Mesendoderm (in vitro differentiated cells): ENCODE measurements at regions not wholly inside any gene's neighbourhood (a gene's known extent, or its start where the extent isn't known, plus 50 kb on each side); places are given as distances from the start of the nearest gene placed in this dataset.

Experiments
- DNase-seq: peaks from one replicate; pipeline ENCODE4 v3.0.0; 2013
- H2AK5ac ChIP-seq: 2 replicates; pipeline ENCODE4 v1.6.1; 2013; ENCODE audit warnings: low read length, inconsistent platforms
- H2BK120ac ChIP-seq: 2 replicates; pipeline ENCODE4 v1.6.1; 2013; ENCODE audit warnings: low read depth, mild to moderate bottlenecking, low read length, moderate library complexity, mixed read lengths
- H2BK15ac ChIP-seq: replicated peaks from 2 replicates; pipeline ENCODE4 v1.6.1; 2013; ENCODE audit warnings: low read depth, mild to moderate bottlenecking, moderate library complexity
- H2BK5ac ChIP-seq: 2 replicates; pipeline ENCODE4 v1.6.1; 2013; ENCODE audit warnings: low read length, inconsistent platforms
- H3K18ac ChIP-seq: 2 replicates; pipeline ENCODE4 v1.6.1; 2013; ENCODE audit warnings: mild to moderate bottlenecking, low read length, mixed read lengths
- H3K23ac ChIP-seq: one replicate; pipeline ENCODE4 v1.6.1; 2013; ENCODE audit warnings: low read length
- H3K27ac ChIP-seq: 2 replicates; pipeline ENCODE4 v1.5.1; 2013; ENCODE audit warnings: low read depth, mild to moderate bottlenecking, inconsistent platforms, low read length, moderate library complexity
- H3K27me3 ChIP-seq: 2 replicates; pipeline ENCODE4 v1.6.1; 2013; ENCODE audit warnings: low read length, control low read depth, mild to moderate bottlenecking, inconsistent platforms; ENCODE audit not compliant: insufficient read depth, poor library complexity
- H3K36me3 ChIP-seq: 2 replicates; pipeline ENCODE4 v1.6.1; 2013; ENCODE audit warnings: low read length, inconsistent platforms; ENCODE audit not compliant: control insufficient read depth, insufficient read depth
- H3K4ac ChIP-seq: one replicate; pipeline ENCODE4 v1.6.1; 2013; ENCODE audit warnings: low read depth, mild to moderate bottlenecking, low read length, moderate library complexity
- H3K4me1 ChIP-seq: 2 replicates; pipeline ENCODE4 v1.6.1; 2013; ENCODE audit warnings: low read depth, low read length, inconsistent platforms; ENCODE audit not compliant: control insufficient read depth
- H3K4me2 ChIP-seq: 2 replicates; pipeline ENCODE4 v1.6.1; 2013; ENCODE audit warnings: low read length
- H3K4me3 ChIP-seq: 2 replicates; pipeline ENCODE4 v1.5.1; 2013; ENCODE audit warnings: mild to moderate bottlenecking, low read length
- H3K56ac ChIP-seq: one replicate; pipeline ENCODE4 v1.6.1; 2013; ENCODE audit warnings: low read length
- H3K79me1 ChIP-seq: 2 replicates; pipeline ENCODE4 v1.6.1; 2013; ENCODE audit warnings: low read length, inconsistent platforms
- H3K79me2 ChIP-seq: 2 replicates; pipeline ENCODE4 v1.6.1; 2013; ENCODE audit warnings: mild to moderate bottlenecking, low read length; ENCODE audit not compliant: control insufficient read depth, insufficient read depth
- H3K9ac ChIP-seq: 2 replicates; pipeline ENCODE4 v1.6.1; 2013; ENCODE audit warnings: low read length, inconsistent platforms
- H4K5ac ChIP-seq: one replicate; pipeline ENCODE4 v1.6.1; 2013; ENCODE audit warnings: low read length
- H4K8ac ChIP-seq: one replicate; pipeline ENCODE4 v1.6.1; 2013; ENCODE audit warnings: low read depth, mild to moderate bottlenecking, control low read depth, low read length, moderate library complexity
- WGBS: extraction: QIAGEN DNeasy Blood & Tissue Kit; methylation state at CpG from one replicate; pipeline ENCODE4 v1.1.7; 2013; ENCODE audit warnings: low lambda C conversion rate, missing lambda C conversion rate; ENCODE audit not compliant: insufficient coverage; ENCODE audit errors: extremely low coverage; 5-methylcytosine and 5-hydroxymethylcytosine counted together

DNA sequence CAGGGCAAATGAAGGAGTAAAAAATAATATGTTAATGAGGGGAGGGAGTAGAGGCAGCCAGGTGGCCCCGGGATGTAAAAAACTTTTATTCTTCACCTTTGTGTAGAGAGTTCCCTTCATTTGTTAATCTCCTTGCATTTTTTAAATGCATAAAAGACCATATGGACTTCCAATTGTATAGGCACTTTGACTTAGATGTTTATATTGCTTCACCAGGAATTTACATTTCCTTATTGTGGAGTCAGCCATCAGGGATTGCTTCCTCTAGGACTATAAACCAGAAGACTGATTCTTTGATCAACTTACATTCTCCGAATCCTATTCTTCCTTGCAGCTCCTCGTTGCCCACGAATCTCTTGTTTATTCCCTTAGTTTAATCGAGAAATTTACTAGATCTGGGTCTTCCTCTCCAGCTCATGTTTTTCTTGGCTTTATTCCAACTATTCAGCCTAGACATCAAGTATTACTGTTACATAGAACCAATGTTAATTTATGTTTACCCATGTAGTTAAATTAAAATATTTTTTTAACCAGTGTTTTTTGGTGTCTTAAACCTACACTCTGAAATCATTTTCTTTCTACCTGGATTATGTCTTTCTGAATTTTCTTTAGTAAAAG lies 1187.0 kb upstream of the SLC10A2 start:
- no CpG with 5 or more reads among the region's 5 CpGs for WGBS
- Histone ChIP-seq H3K4me2 (no peak overlapping the region), H4K5ac (no peak overlapping the region), H2BK120ac (no peak overlapping the region), H4K8ac (no peak overlapping the region), H2AK5ac (no peak overlapping the region), H3K23ac (no peak overlapping the region), H3K18ac (no peak overlapping the region), H3K79me1 (no peaks in the 10 kb centered on the region), H3K4me1 (no peaks in the 10 kb centered on the region), H3K4me3 (no peak overlapping the region), H3K27me3 (no peaks in the 10 kb centered on the region), H3K9ac (no peak overlapping the region), H3K4ac (no peak overlapping the region), H3K36me3 (no peaks in the 10 kb centered on the region), H3K56ac (no peak overlapping the region), H3K27ac (no peak overlapping the region), H2BK15ac (no peak overlapping the region), H3K79me2 (no peaks in the 10 kb centered on the region), H2BK5ac (no peak overlapping the region)
- DNase-seq = no peak

DNA sequence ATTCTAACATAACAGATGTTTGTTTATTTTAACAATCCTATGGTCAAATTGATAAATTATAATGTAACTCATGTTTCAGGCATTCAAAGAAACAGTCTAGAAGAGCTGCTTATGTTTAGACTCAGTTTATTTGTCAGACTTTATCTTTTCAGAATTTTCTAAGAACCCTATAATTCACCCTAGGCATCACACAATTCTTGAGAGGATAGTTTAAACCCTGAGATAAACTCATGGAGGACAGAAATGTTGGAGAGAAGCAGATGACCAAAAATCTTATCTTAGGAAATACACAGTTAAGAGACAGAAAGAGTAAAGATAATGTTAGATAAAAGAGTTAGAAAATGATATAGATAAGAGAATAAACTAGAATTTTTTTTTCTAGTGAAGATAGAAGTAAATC lies 1185.7 kb upstream of the SLC10A2 start:
- Histone ChIP-seq H2BK15ac (no peak overlapping the region), H2BK5ac (no peak overlapping the region)
- DNase-seq = peak; percentile 2

DNA sequence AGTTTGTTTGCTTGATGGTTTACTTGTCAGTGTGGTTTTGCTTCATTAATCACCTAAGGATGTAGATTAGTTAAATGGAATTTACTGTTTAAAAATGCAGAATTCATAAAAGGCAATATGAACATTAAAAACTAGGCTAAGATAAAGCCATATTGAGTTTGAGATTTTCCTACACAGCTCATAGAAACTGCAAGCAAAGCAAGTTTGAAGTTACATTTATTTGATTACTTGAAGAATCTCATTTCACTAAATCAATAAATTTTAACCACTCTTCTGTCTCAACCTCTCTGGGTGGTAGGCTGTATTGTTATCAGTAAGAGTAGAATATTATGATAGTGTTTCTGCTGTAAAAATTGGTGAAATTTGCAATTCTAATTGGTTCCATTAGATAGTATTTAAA lies 1180.7 kb upstream of the SLC10A2 start:
- no peak overlapping the region for H3K27ac ChIP-seq
- H3K27me3 ChIP-seq = no peaks in the 10 kb centered on the region
- no peak overlapping the region for H2AK5ac ChIP-seq
- H3K18ac ChIP-seq = no peak overlapping the region
- no peak overlapping the region for H4K8ac ChIP-seq
- H3K9ac ChIP-seq = no peak overlapping the region
- no peak overlapping the region for H3K4me3 ChIP-seq
- no peak overlapping the region for H2BK5ac ChIP-seq
- H3K4me2 ChIP-seq = no peak overlapping the region
- no peak overlapping the region for H3K56ac ChIP-seq
- no peaks in the 10 kb centered on the region for H3K4me1 ChIP-seq
- H2BK15ac ChIP-seq = no peak overlapping the region
- no peak overlapping the region for H3K4ac ChIP-seq
- no peaks in the 10 kb centered on the region for H3K79me1 ChIP-seq
- no peak for DNase-seq
- no peaks in the 10 kb centered on the region for H3K79me2 ChIP-seq
- H4K5ac ChIP-seq = no peak overlapping the region
- H3K23ac ChIP-seq = no peak overlapping the region
- no peaks in the 10 kb centered on the region for H3K36me3 ChIP-seq
- H2BK120ac ChIP-seq = no peak overlapping the region

More for the DNA sequence above, 1185.7 kb upstream of the SLC10A2 start:
- no peak overlapping the region for H3K4me2 ChIP-seq
- H2AK5ac ChIP-seq = no peak overlapping the region
- H4K8ac ChIP-seq = no peak overlapping the region
- H3K27me3 ChIP-seq = no peaks in the 10 kb centered on the region
- no peak overlapping the region for H3K4me3 ChIP-seq
- no peak overlapping the region for H3K4ac ChIP-seq
- H4K5ac ChIP-seq = no peak overlapping the region
- H3K79me2 ChIP-seq = no peaks in the 10 kb centered on the region
- no peak overlapping the region for H3K27ac ChIP-seq
- H3K18ac ChIP-seq = no peak overlapping the region
- H3K9ac ChIP-seq = no peak overlapping the region
- H3K23ac ChIP-seq = no peak overlapping the region
- no peaks in the 10 kb centered on the region for H3K79me1 ChIP-seq
- no peaks in the 10 kb centered on the region for H3K36me3 ChIP-seq
- no peaks in the 10 kb centered on the region for H3K4me1 ChIP-seq
- no peak overlapping the region for H3K56ac ChIP-seq
- H2BK120ac ChIP-seq = no peak overlapping the region

DNA sequence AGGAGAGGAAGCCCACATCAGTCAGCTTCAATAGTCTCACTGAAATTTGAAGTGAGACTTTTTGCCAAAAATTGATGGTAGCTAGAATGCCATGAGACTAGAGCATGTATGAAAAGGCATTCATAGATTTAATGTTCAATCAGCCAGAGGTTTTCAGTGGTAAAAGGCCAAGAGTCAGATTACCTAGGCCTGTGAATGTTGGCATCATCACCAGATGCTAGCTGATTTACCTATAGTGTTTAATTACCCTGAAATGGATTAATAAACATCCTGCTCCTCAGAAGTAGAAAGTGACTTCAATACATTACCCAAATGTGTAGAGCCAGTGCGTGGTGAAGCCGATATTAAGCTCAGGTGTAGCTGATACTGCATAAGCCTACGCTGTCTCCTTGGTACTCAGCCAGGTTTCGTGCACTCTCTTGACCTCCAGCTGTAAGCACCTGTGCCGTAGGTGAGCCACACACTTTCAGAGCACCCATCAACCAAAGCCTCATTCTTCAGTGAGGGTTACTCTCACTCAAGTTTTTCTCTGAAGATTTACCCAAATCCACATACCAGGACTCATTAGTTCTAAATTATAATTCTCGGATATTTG lies 1140.3 kb upstream of the SLC10A2 start:
- Histone ChIP-seq H3K4ac (no peak overlapping the region), H3K27me3 (no peaks in the 10 kb centered on the region), H3K23ac (no peak overlapping the region), H3K79me1 (no peaks in the 10 kb centered on the region), H3K36me3 (no peaks in the 10 kb centered on the region), H2AK5ac (no peak overlapping the region), H3K27ac (no peak overlapping the region), H2BK5ac (no peak overlapping the region), H3K18ac (no peak overlapping the region), H3K79me2 (no peaks in the 10 kb centered on the region), H4K8ac (no peak overlapping the region), H2BK120ac (peak overlapping the region; percentile 61), H3K4me2 (no peak overlapping the region), H2BK15ac (no peak overlapping the region), H3K9ac (no peak overlapping the region), H4K5ac (no peak overlapping the region), H3K4me3 (no peak overlapping the region), H3K56ac (no peak overlapping the region), H3K4me1 (no peaks in the 10 kb centered on the region)
- no peak for DNase-seq
- no CpG with 5 or more reads among the region's 6 CpGs for WGBS

DNA sequence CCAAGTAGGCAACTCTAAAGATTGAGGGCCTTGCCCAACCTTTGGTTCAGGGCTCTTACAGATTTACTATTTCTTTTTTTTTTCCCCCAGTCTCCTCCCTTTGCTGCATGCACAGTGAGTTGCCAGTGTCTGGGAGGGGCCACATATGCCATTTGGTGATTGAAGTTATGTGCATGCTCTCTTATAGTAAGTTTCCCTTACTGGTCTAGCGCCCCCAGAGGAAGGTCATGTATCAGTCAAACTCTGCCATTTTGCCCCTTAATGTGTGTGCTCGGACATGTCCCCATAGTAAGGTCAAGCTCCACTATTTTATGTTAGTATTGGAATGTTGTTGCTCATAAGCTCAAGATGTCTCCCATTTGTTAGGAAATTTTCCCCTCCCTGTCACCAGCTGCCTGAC lies 1138.0 kb upstream of the SLC10A2 start:
- H3K4me1 ChIP-seq = no peaks in the 10 kb centered on the region
- no peaks in the 10 kb centered on the region for H3K27me3 ChIP-seq
- H3K4me2 ChIP-seq = no peak overlapping the region
- H3K23ac ChIP-seq = no peak overlapping the region
- no peaks in the 10 kb centered on the region for H3K36me3 ChIP-seq
- no peak overlapping the region for H3K9ac ChIP-seq
- H2BK120ac ChIP-seq = no peak overlapping the region
- no peak for DNase-seq
- no peak overlapping the region for H3K4ac ChIP-seq
- no peak overlapping the region for H3K56ac ChIP-seq
- no peak overlapping the region for H2BK5ac ChIP-seq
- H2BK15ac ChIP-seq = no peak overlapping the region
- H3K18ac ChIP-seq = peak overlapping the region; percentile 18
- no peaks in the 10 kb centered on the region for H3K79me1 ChIP-seq
- H3K79me2 ChIP-seq = no peaks in the 10 kb centered on the region
- whole genome bisulfite sequencing = no CpG with 5 or more reads among the region's 2 CpGs
- no peak overlapping the region for H2AK5ac ChIP-seq
- H3K27ac ChIP-seq = no peak overlapping the region
- H3K4me3 ChIP-seq = no peak overlapping the region
- H4K5ac ChIP-seq = no peak overlapping the region
- no peak overlapping the region for H4K8ac ChIP-seq

DNA sequence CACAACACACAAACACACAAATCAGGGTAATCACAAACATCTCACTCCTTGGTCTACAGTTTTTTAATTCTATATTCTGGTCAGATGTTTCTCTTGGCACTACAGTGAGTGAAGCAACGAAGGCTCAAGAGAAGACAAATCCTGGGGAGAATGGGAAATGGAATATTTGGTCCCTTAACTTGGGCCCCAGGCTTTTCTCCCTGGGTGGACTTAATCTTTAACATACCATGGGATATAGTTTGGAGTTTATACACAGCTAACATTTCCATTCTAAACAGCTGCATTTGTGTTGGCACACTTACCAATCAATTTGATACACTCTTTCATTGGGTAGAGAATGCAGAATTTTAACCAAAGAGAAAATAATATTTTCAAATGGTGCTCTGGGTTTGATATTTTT lies 1132.6 kb upstream of the SLC10A2 start:
- H3K23ac ChIP-seq = no peak overlapping the region
- WGBS = no CpG with 5 or more reads among the region's 1 CpG

More for the DNA sequence above, 1132.6 kb upstream of the SLC10A2 start:
- no peak overlapping the region for H4K5ac ChIP-seq
- H3K18ac ChIP-seq = no peak overlapping the region
- H3K4me2 ChIP-seq = no peak overlapping the region
- no peaks in the 10 kb centered on the region for H3K79me1 ChIP-seq
- H3K27me3 ChIP-seq = no peaks in the 10 kb centered on the region
- no peak overlapping the region for H3K56ac ChIP-seq
- H2BK15ac ChIP-seq = no peak overlapping the region
- no peak overlapping the region for H2BK5ac ChIP-seq
- no peak overlapping the region for H3K4ac ChIP-seq
- no peaks in the 10 kb centered on the region for H3K4me1 ChIP-seq
- H2BK120ac ChIP-seq = no peak overlapping the region
- no peaks in the 10 kb centered on the region for H3K36me3 ChIP-seq
- no peak overlapping the region for H3K27ac ChIP-seq
- no peaks in the 10 kb centered on the region for H3K79me2 ChIP-seq
- H4K8ac ChIP-seq = no peak overlapping the region
- H2AK5ac ChIP-seq = no peak overlapping the region
- H3K9ac ChIP-seq = no peak overlapping the region
- H3K4me3 ChIP-seq = no peak overlapping the region
- no peak for DNase-seq
